ENCODE measurements at regions not wholly inside any gene's neighbourhood (a gene's known extent, or its start where the extent isn't known, plus 50 kb on each side); places are given as distances from the start of the nearest gene placed in this dataset.

DNA sequence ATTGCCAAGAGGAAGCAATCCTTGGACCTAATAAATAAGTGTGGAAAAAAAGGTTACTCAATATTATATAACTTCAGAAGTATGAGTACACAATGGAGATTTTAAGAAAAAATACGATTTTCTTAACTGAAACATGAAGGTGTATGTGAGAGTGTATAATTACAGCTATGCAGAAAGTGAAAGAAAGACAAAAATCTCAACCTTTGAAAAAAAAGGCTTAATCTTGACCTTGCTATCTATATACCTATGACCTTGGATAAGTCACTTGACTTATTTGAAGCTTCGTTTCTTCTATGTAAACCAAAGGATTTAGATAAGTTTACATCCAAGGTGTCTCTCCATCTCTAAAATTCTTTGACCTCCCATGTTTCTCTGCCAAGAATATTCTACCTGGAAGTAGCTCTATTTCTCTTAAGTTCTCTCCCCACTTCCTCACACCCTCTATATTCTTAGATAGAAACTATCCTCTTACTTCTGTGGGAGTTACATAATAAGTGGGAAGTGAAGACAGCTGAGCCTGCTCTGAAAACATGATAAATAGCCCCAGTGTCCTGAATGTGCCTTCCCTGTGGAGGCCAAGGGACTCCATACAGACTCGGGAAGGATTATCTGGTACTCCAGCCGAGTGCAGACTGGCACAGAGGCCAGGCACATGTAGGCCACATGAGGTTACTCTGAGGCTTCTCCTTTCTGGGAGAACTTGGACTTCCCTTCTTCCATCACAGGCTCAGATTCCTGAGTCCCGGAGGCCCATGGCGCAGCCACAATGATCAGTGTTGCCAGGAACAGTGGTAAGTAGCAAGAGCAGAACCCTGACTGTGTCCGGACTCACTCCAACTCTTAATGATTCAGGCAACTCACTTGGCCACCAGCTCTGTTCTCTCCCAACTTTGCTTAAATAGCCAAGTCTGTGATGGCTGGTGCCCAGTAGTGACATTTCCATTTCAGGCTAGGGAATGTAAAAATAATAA lies 166.8 kb upstream of the COL8A1 start:
- H3K9me3 Mint-ChIP-seq: peaks cover 0 to 2% of the 10 kb centered on the region in 2 donors
- no peak overlapping the region for H3K27ac Mint-ChIP-seq
- H3K27me3 Mint-ChIP-seq: no peaks in the 10 kb centered on the region
- no peaks in the 10 kb centered on the region for H3K4me1 Mint-ChIP-seq
- no peaks in the 10 kb centered on the region for H3K36me3 Mint-ChIP-seq
- DNase-seq (no peak), ATAC-seq (replicated peaks) (no peak)
- H3K4me3 Mint-ChIP-seq: no peak overlapping the region

DNA sequence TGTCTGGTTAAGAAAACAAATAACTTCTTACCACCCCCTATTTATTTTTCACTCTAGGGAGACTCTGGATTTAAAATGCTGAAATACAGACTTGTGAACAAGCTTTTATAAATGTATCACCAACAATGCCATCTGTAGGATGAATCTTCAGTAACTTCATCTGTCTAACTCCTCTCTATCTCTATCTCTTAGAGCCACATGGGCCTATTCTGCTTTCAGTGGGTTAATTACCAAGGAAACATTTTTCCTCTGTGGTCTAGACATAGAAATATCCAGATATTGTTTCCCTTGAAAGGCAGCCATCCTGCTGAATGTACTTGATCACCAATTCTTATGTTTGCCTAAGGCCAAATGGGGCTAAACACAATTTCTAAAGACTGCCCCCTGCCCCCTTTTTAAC lies 167.6 kb upstream of the COL8A1 start:
- Mint-ChIP-seq H3K9me3 (no peaks in the 10 kb centered on the region), H3K36me3 (no peaks in the 10 kb centered on the region), H3K27ac (no peak overlapping the region), H3K27me3 (no peaks in the 10 kb centered on the region), H3K4me1 (no peaks in the 10 kb centered on the region), H3K4me3 (no peak overlapping the region)
- DNase-seq (no peak), ATAC-seq (replicated peaks) (no peak)

DNA sequence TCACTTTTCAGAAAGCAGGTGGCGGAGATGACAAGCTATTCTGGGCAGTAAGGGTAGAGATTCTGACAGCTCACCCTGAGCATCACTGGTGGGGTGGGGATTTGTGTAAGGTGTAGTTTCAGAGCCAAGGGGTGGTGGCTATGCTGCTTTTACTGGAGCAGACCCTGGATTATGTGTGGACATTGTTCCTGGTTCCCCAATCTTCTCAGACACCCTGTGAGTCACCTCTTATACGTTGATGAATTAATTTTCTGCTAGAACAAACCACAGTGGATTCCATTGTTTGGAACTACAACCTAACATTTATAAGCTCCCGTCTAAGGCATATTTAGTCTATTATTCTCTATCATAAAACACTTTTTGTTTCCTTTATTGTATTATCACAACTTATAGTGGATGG lies 169.5 kb upstream of the COL8A1 start:
- H3K4me1 Mint-ChIP-seq: no peaks in the 10 kb centered on the region
- H3K27ac Mint-ChIP-seq: no peak overlapping the region
- ATAC-seq (replicated peaks) (no peak), DNase-seq (no peak)
- no peak overlapping the region for H3K4me3 Mint-ChIP-seq
- H3K36me3 Mint-ChIP-seq: no peaks in the 10 kb centered on the region
- H3K9me3 Mint-ChIP-seq: no peaks in the 10 kb centered on the region
- no peaks in the 10 kb centered on the region for H3K27me3 Mint-ChIP-seq

DNA sequence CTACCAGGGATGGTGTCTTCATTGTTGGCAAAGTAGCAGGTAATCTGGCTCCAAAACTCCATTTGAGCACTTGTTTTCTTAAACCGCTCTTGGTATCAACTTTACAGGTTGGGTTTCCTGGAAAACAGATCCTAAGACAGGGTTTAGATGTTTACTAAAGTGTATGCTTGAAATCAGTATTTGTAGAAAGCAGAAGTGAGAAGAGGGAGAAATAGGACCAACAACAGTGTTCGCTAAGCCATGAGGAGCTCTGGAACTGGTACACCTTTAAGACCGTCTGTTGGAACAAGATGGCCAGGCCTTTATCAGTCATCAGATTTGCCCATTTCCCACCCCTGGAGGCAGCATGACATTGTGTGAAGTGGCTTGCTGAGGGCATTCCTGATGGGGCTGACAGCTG lies 171.0 kb upstream of the COL8A1 start:
- no peak for ATAC-seq (replicated peaks)
- no peak overlapping the region for H3K4me3 Mint-ChIP-seq
- no peaks in the 10 kb centered on the region for H3K9me3 Mint-ChIP-seq
- DNase-seq: no peak
- H3K27ac Mint-ChIP-seq: no peak overlapping the region
- no peaks in the 10 kb centered on the region for H3K36me3 Mint-ChIP-seq
- H3K4me1 Mint-ChIP-seq: no peaks in the 10 kb centered on the region
- H3K27me3 Mint-ChIP-seq: no peaks in the 10 kb centered on the region

DNA sequence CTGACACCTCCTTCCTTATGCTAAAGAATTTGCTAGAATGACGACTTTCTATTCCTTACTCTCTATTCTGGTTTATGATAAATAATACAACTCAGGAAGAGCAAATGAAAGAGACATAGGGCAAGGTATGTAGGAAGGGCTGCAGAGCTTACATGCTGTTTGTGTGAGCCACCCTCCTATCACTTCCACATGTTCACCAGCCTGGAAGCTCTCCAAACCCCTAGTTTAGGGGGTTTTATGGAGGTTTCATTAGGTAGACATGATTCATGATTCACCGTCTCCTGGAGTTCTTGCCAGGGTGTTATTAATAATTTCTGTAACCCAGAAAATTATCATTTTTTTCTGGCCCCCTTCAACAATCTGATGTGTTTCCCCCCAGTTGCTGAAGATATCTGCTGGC lies 172.1 kb upstream of the COL8A1 start:
- Mint-ChIP-seq H3K36me3 (no peaks in the 10 kb centered on the region), H3K9me3 (no peaks in the 10 kb centered on the region), H3K27ac (no peak overlapping the region), H3K4me1 (no peaks in the 10 kb centered on the region), H3K4me3 (no peak overlapping the region), H3K27me3 (no peaks in the 10 kb centered on the region)
- ATAC-seq (replicated peaks): no peak
- DNase-seq: no peak

DNA sequence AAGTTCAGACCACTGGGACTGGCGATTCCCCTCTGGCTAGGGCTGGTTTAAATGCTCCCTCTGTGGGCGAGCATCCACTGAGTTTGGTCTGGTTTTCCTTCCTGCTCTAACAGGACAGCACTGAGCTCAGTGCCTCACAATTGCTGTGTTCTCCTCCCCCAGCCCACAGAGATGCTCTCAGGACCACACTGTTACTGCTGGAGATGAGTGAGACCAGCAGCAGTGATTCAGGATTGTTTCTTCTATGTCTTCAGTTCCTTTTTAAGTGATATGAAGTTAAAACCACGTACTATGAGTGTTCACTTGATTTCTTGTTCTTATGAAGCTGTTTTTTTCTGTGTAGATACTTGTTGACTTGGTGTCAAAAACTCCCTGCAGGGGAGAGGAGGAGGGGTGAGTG lies 180.4 kb upstream of the COL8A1 start:
- Mint-ChIP-seq H3K27me3 (no peaks in the 10 kb centered on the region), H3K36me3 (no peaks in the 10 kb centered on the region), H3K9me3 (peaks cover 1 to 5% of the 10 kb centered on the region in 2 donors), H3K27ac (no peak overlapping the region), H3K4me1 (no peaks in the 10 kb centered on the region), H3K4me3 (no peak overlapping the region)
- DNase-seq: no peak
- no peak for ATAC-seq (replicated peaks)

DNA sequence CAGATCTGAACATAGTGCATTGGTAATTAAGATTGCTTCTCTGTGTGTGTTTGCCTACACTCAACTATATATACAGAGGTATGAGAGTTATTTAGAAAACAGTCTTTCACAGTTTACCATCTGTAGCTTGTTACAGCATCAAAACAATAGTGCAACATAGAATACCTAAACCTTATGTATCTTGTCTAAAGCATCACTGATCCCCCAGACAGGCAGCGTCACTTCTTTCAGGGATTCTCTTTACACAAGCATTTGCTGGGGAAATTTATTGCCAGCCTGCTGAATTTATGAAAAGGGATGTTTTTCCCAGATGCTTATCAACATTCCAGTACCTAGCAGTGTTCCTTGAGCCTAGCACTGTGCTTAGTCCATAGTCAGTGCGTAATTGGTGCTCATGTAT lies 195.8 kb upstream of the COL8A1 start:
- H3K4me1 Mint-ChIP-seq: no peaks in the 10 kb centered on the region
- H3K27ac Mint-ChIP-seq: no peak overlapping the region
- H3K27me3 Mint-ChIP-seq: no peaks in the 10 kb centered on the region
- DNase-seq (no peak), ATAC-seq (replicated peaks) (no peak)
- H3K9me3 Mint-ChIP-seq: peaks cover 6 to 13% of the 10 kb centered on the region in 2 donors
- H3K36me3 Mint-ChIP-seq: peaks cover 0 to 2% of the 10 kb centered on the region in 2 donors
- no peak overlapping the region for H3K4me3 Mint-ChIP-seq

DNA sequence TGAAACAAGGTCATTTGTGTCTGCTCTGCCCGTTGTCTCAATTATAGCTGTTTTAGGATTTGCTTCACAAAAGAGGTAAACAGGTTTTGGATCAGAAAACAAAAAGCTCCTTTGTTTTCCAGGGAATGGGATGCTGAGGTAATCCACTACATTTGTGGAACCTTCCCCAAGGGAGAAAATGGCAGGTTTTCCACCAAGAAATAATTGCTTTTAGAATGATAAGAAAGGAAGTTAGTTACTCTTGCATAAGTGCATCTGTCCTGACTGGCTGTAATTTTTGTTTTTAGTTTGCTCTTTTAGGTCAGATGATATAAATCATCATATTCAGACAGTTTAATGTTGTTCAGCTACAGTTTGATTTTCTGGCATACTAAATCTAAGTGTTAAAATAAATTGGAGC lies 198.5 kb upstream of the COL8A1 start:
- no peak overlapping the region for H3K27ac Mint-ChIP-seq
- H3K4me1 Mint-ChIP-seq: no peaks in the 10 kb centered on the region
- no peaks in the 10 kb centered on the region for H3K27me3 Mint-ChIP-seq
- H3K9me3 Mint-ChIP-seq: peaks cover 8 to 11% of the 10 kb centered on the region in 2 donors
- no peak for DNase-seq
- ATAC-seq (replicated peaks): no peak
- H3K4me3 Mint-ChIP-seq: no peak overlapping the region
- no peaks in the 10 kb centered on the region for H3K36me3 Mint-ChIP-seq

DNA sequence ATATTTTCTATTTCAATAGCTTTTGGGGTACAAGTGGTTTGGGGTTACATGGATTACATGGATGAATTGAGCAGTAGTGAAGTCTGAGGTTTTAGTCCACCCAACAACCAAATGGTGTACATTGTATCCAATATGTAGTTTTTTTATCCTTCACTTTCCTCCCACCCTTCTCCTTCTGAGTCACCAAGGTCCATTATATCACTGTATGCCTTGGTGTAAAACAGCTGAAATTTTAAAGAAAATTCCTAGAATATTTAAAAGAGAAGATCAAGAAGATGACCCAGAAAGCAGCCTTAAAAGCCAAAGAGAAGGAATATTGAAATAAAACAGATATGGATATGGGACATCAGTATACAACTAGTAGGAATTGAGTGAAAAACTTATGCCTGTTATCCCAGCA lies 204.2 kb upstream of the COL8A1 start:
- Mint-ChIP-seq H3K4me3 (no peak overlapping the region), H3K27ac (no peak overlapping the region), H3K27me3 (no peaks in the 10 kb centered on the region), H3K4me1 (no peaks in the 10 kb centered on the region), H3K9me3 (peaks cover 1 to 5% of the 10 kb centered on the region in 2 donors), H3K36me3 (no peaks in the 10 kb centered on the region)
- ATAC-seq (replicated peaks): no peak
- DNase-seq: no peak

DNA sequence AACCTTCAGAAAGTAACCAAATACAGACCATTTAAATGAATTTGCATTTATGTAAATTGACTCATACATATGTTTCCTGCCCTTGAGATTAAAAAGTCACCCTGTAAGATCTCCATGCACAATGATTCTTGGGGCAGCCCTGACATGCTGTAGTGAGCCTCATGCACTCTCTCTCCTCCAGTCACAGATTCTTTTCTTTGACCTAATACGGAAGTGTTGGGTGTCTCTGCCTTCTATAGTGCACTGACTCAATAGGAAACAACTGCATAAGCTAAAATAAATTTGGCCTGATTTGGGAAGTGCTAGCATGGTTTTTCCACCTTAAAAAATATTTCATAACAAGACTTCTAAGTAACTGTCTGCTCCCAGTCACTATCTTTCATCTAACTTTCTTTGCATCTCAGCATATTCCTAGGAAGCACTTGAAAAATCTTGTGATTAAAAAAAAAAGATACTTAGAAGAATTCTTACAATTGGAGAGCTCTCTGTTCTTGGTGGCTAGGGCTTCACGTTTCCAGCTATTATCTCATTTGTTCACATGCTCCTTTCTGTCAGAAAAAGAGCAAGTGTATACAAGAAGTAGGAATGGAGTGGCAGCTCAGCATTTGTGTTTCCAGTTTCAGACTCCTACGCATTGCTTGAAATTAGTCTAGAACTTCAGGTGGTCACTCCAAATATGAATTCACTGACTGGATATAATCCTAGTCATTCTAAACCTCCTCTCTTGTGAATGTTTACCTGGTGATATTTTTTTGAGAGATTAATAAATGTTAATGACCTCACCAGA lies 207.9 kb upstream of the COL8A1 start:
- DNase-seq: no peak
- no peaks in the 10 kb centered on the region for H3K36me3 Mint-ChIP-seq
- no peaks in the 10 kb centered on the region for H3K9me3 Mint-ChIP-seq
- no peak overlapping the region for H3K4me3 Mint-ChIP-seq
- ATAC-seq (replicated peaks): no peak
- no peak overlapping the region for H3K27ac Mint-ChIP-seq
- no peaks in the 10 kb centered on the region for H3K4me1 Mint-ChIP-seq
- no peaks in the 10 kb centered on the region for H3K27me3 Mint-ChIP-seq

DNA sequence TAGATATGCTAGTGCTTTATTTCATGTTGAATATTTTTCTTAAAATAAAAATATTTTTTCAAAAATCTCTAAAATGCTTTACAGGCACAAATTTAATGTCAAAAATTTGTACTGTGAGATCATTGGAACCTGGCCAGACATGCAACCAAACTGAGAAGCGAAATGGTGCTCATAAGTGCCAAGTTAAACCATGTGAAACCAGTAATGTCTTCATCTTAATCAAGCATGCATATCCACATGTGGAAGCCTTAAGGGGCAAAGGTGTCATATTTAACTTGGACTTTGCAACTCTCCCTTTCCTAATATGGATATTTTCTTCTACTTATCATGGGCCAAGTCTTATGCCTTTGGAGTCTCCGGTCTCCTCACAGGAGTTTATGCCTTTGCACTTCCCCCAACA lies 208.9 kb upstream of the COL8A1 start:
- Mint-ChIP-seq H3K27ac (no peak overlapping the region), H3K36me3 (no peaks in the 10 kb centered on the region), H3K27me3 (no peaks in the 10 kb centered on the region), H3K4me1 (no peaks in the 10 kb centered on the region), H3K9me3 (no peaks in the 10 kb centered on the region), H3K4me3 (no peak overlapping the region)
- no peak for ATAC-seq (replicated peaks)
- no peak for DNase-seq

DNA sequence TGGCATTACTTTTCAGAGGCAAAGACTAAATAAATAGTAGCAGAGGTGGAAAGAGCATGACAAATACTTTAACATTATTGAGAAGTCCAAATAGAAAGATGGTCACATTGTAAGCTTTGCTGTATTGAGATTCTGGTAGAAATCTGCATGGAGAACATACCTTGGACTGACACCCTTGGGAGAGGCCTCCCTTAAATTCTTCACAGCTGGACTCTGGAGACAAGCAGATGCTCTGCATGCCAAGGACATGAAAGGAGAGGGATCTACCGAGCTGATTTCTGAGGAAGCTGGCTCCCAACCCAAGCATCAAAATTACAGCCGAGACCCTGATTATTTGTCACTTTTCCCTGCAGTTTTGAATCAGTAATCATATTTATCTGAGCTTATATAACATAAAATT lies 212.5 kb upstream of the COL8A1 start:
- Mint-ChIP-seq H3K9me3 (no peaks in the 10 kb centered on the region), H3K4me1 (no peaks in the 10 kb centered on the region), H3K36me3 (no peaks in the 10 kb centered on the region), H3K27ac (no peak overlapping the region), H3K4me3 (no peak overlapping the region), H3K27me3 (no peaks in the 10 kb centered on the region)
- ATAC-seq (replicated peaks) (no peak), DNase-seq (no peak)

DNA sequence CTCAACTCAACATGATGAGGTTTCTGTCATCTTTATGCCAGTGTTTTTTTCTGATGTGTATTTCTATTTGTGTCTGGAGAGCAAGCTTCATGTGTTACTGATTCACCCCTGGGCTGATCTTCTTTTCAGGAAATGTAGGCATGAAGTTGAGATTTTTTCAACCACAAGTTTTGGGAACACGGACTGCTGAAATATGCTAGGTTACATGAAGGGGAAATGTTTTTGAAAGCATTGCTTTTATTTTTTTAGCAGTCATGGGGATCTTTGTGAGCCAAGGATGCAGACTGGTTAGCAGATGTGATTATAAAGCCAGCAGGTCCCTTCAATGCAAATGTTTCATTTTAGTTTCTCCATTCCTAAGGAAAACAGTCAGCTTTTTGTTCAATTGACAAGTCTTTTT lies 219.3 kb upstream of the COL8A1 start:
- no peaks in the 10 kb centered on the region for H3K27me3 Mint-ChIP-seq
- no peaks in the 10 kb centered on the region for H3K36me3 Mint-ChIP-seq
- H3K27ac Mint-ChIP-seq: no peak overlapping the region
- H3K9me3 Mint-ChIP-seq: no peaks in the 10 kb centered on the region
- H3K4me3 Mint-ChIP-seq: no peak overlapping the region
- DNase-seq: no peak
- ATAC-seq (replicated peaks): no peak
- H3K4me1 Mint-ChIP-seq: no peaks in the 10 kb centered on the region

DNA sequence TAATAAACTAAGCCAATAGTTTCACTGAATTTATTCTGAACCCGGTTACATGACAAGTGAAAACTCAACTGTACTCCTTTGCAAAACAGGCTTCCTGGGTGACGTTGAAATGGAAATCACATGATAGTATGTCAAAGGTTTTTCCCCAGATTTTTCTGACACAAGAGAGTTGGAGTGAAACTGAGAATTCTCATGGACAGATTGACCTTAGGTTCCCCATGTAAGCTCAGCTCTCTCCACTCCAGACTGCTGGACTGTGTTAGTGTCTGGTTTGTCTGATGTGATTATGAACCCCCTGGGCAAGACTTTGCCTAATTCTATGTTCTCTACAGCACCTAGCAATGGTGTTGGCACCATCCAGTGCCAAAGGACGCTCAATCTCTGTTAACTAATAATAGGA lies 219.7 kb upstream of the COL8A1 start:
- Mint-ChIP-seq H3K4me1 (no peaks in the 10 kb centered on the region), H3K27ac (no peak overlapping the region), H3K9me3 (no peaks in the 10 kb centered on the region), H3K4me3 (no peak overlapping the region), H3K27me3 (no peaks in the 10 kb centered on the region), H3K36me3 (no peaks in the 10 kb centered on the region)
- DNase-seq: no peak
- peak in 1 of 2 donors; percentile 14 for ATAC-seq (replicated peaks)

DNA sequence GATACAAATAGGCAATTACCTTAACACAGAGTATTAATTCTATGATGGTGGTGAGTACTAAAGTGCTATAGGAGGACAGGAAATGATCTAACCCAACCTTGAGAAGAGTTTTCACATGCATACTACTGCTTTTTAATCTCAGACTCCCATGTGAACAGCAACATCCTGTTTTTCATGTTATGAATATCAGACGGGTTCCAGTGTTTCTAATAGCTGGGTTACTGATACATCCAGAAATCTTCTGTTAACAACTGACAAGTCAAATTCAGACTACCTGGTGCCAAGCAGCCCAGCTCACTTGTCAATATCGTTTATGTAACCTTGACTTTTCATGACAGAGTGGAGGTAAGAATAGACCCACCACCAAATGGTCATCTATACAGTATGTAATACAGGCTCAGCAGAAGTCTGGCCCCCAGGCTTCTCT lies 220.2 kb upstream of the COL8A1 start:
- Mint-ChIP-seq H3K9me3 (no peaks in the 10 kb centered on the region), H3K27me3 (no peaks in the 10 kb centered on the region), H3K4me1 (no peaks in the 10 kb centered on the region), H3K36me3 (no peaks in the 10 kb centered on the region), H3K27ac (no peak overlapping the region), H3K4me3 (no peak overlapping the region)
- ATAC-seq (replicated peaks): peak in 1 of 2 donors; percentile 21
- no peak for DNase-seq

Measured in stimulated activated naive B cell treated with anti-CD40 and anti-IgM and Interleukin-4, amounts not matched to agents 10 μg/mL and 1 μg/mL and 100 μg/mL, for 72 hours (primary cell).